H1 (cell line): ENCODE measurements at regions not wholly inside any gene's neighbourhood (a gene's known extent, or its start where the extent isn't known, plus 50 kb on each side); places are given as distances from the start of the nearest gene placed in this dataset.

Experiments used
- CTCF ChIA-PET: fragments of 300-600 bp; sonication (Branson Sonifier 250); formaldehyde crosslinking; loops from one replicate; lab custom pipeline; 2021; ENCODE audit not compliant: partially characterized antibody; lab: Charles Lee
- POLR2A ChIA-PET: fragments of 300-600 bp; sonication (Branson Sonifier 250); formaldehyde crosslinking; loops from one replicate; lab custom pipeline; 2021; ENCODE audit warnings: inconsistent platforms; ENCODE audit not compliant: partially characterized antibody; lab: Charles Lee
- DNase-seq, 2 experiments: peaks; one replicate each; pipeline versions ENCODE4 v3.0.0 to v3.0.0-alpha.2; 2010 to 2022; ENCODE audit warnings: low spot score in 2 of 2, low read depth in 1 of 2, mixed read lengths in 1 of 2
- FAIRE-seq: peaks from 2 replicates; lab custom pipeline; 2011; peaks lifted over from hg19 to GRCh38; lab: Jason Lieb, UNC
- H2AFZ ChIP-seq: 2 replicates; pipeline ENCODE4 v1.8.1; 2012; ENCODE audit warnings: low read length, inconsistent platforms
- H2AK5ac ChIP-seq: 2 replicates; pipeline ENCODE4 v1.6.1; 2013; ENCODE audit warnings: low read depth, low read length
- H2BK120ac ChIP-seq: replicated peaks from 2 replicates; pipeline ENCODE3; 2013; ENCODE audit warnings: low read depth, low read length, inconsistent platforms
- H2BK12ac ChIP-seq: 2 replicates; pipeline ENCODE4 v1.6.1; 2013; ENCODE audit warnings: low read depth, low read length
- H2BK15ac ChIP-seq: 2 replicates; pipeline ENCODE4 v1.6.1; 2013; ENCODE audit warnings: low read length
- H2BK20ac ChIP-seq: 2 replicates; pipeline ENCODE4 v1.6.1; 2013; ENCODE audit warnings: low read length
- H2BK5ac ChIP-seq: 2 replicates; pipeline ENCODE4 v1.6.1; 2013; ENCODE audit warnings: low read depth, low read length
- H3K14ac ChIP-seq: 2 replicates; pipeline ENCODE4 v1.6.1; 2013; ENCODE audit warnings: inconsistent platforms; ENCODE audit not compliant: insufficient read length
- H3K18ac ChIP-seq: 2 replicates; pipeline ENCODE4 v1.6.1; 2013; ENCODE audit warnings: low read length; ENCODE audit errors: extremely low read depth
- H3K23ac ChIP-seq: 2 replicates; pipeline ENCODE4 v1.6.1; 2013; ENCODE audit warnings: inconsistent platforms; ENCODE audit not compliant: insufficient read length
- H3K23me2 ChIP-seq: 2 replicates; pipeline ENCODE4 v1.6.1; 2013; ENCODE audit warnings: low read depth, low read length
- H3K27ac ChIP-seq: 2 replicates; pipeline ENCODE4 v1.6.1; 2011; ENCODE audit warnings: low read depth, low read length, inconsistent platforms
- H3K27me3 ChIP-seq, 4 experiments: replicated peaks in 1 of 4; 1 replicate in 1 of 4; 2 replicates in 3 of 4; pipeline versions ENCODE4 v1.6.1 to v1.8.1; 2011 to 2013; ENCODE audit warnings: low read length in 3 of 4, mild to moderate bottlenecking in 3 of 4, inconsistent platforms in 2 of 4, mixed read lengths in 2 of 4, moderate library complexity in 1 of 4; ENCODE audit not compliant: control insufficient read depth in 3 of 4, insufficient read depth in 3 of 4; ENCODE audit errors: extremely low read depth in 1 of 4
- H3K36me3 ChIP-seq, 4 experiments: 2 replicates each; pipeline versions ENCODE4 v1.6.1 to v1.8.1; 2011 to 2013; ENCODE audit warnings: mild to moderate bottlenecking in 4 of 4, low read length in 3 of 4, moderate library complexity in 2 of 4, control low read depth in 1 of 4, inconsistent platforms in 1 of 4; ENCODE audit not compliant: insufficient read depth in 4 of 4, control insufficient read depth in 2 of 4
- H3K4ac ChIP-seq: replicated peaks from 2 replicates; pipeline ENCODE3; 2013; ENCODE audit warnings: low read length, low read depth, mixed read lengths, inconsistent platforms; ENCODE audit not compliant: insufficient read length
- H3K4me1 ChIP-seq, 4 experiments: replicated peaks in 1 of 4; 1 replicate in 1 of 4; 2 replicates in 3 of 4; pipeline versions ENCODE4 v1.6.1 to v1.8.1; 2011 to 2013; ENCODE audit warnings: low read length in 3 of 4, inconsistent platforms in 2 of 4, mixed read lengths in 1 of 4; ENCODE audit not compliant: insufficient read depth in 4 of 4, control insufficient read depth in 3 of 4
- H3K4me2 ChIP-seq, 2 experiments: 2 replicates each; pipeline versions ENCODE4 v1.6.1 to v1.8.1; 2011 to 2013; ENCODE audit warnings: low read depth in 2 of 2, low read length in 2 of 2, control low read depth in 1 of 2, inconsistent platforms in 1 of 2, mild to moderate bottlenecking in 1 of 2; ENCODE audit not compliant: insufficient read depth in 1 of 2
- H3K4me3 ChIP-seq, 4 experiments: fragments of 200-600, 300-600 bp in 1 of 4; sonication (generic), shearing (Covaris generic), sonication (Bioruptor Twin) in 1 of 4; 2 replicates each; pipeline versions ENCODE4 v1.5.1 to v1.8.1; 2011 to 2016; ENCODE audit warnings: low read length in 4 of 4, low read depth in 3 of 4, control low read depth in 2 of 4, inconsistent platforms in 2 of 4, mild to moderate bottlenecking in 2 of 4, mixed read lengths in 1 of 4, moderate library complexity in 1 of 4; ENCODE audit not compliant: insufficient read depth in 2 of 4; ENCODE audit errors: extremely low read depth in 1 of 4
- H3K56ac ChIP-seq: replicated peaks from 2 replicates; pipeline ENCODE3; 2013; ENCODE audit warnings: low read depth, mild to moderate bottlenecking, mixed read lengths, low read length, inconsistent platforms; ENCODE audit not compliant: insufficient read length
- H3K79me1 ChIP-seq: 2 replicates; pipeline ENCODE4 v1.6.1; 2013; ENCODE audit warnings: low read depth, low read length, control low read depth
- H3K79me2 ChIP-seq, 2 experiments: 2 replicates each; pipeline versions ENCODE4 v1.6.1 to v1.8.1; 2012 to 2013; ENCODE audit warnings: low read length in 2 of 2, mild to moderate bottlenecking in 2 of 2, inconsistent platforms in 1 of 2; ENCODE audit not compliant: insufficient read depth in 2 of 2, control insufficient read depth in 1 of 2
- H3K9ac ChIP-seq, 4 experiments: replicated peaks in 1 of 4; 1 replicate in 1 of 4; 2 replicates in 3 of 4; pipeline versions ENCODE4 v1.6.1 to v1.8.1; 2011 to 2013; ENCODE audit warnings: low read depth in 3 of 4, low read length in 3 of 4, control low read depth in 2 of 4, mild to moderate bottlenecking in 2 of 4, moderate library complexity in 2 of 4, inconsistent platforms in 1 of 4; ENCODE audit errors: extremely low read depth in 1 of 4
- H3K9me3 ChIP-seq, 2 experiments: 2 replicates each; pipeline versions ENCODE4 v1.6.1 to v1.8.1; 2012 to 2013; ENCODE audit warnings: mild to moderate bottlenecking in 2 of 2, moderate library complexity in 2 of 2, control low read depth in 1 of 2, inconsistent platforms in 1 of 2, low read depth in 1 of 2, low read length in 1 of 2, mixed read lengths in 1 of 2; ENCODE audit not compliant: insufficient read depth in 2 of 2
- H4K20me1 ChIP-seq, 2 experiments: replicated peaks in 1 of 2; 2 replicates each; pipeline versions ENCODE3 to v1.8.1; 2011 to 2013; ENCODE audit warnings: inconsistent platforms in 2 of 2, low read length in 2 of 2, mild to moderate bottlenecking in 1 of 2; ENCODE audit not compliant: insufficient read depth in 2 of 2, control insufficient read depth in 1 of 2
- H4K5ac ChIP-seq: 2 replicates; pipeline ENCODE4 v1.6.1; 2013; ENCODE audit warnings: low read length, low read depth, mixed read lengths, inconsistent platforms; ENCODE audit not compliant: insufficient read length
- H4K8ac ChIP-seq: 2 replicates; pipeline ENCODE4 v1.8.0; 2013; ENCODE audit warnings: mild to moderate bottlenecking, moderate library complexity, low read length, inconsistent platforms; ENCODE audit not compliant: insufficient read depth; ENCODE audit errors: extremely low read depth
- H4K91ac ChIP-seq: replicated peaks from 2 replicates; pipeline ENCODE3; 2013; ENCODE audit warnings: low read length, mixed read lengths, inconsistent platforms; ENCODE audit not compliant: insufficient read length
- CEBPB ChIP-seq: IDR thresholded peaks from 2 replicates; pipeline ENCODE4 v1.6.1; 2012; ENCODE audit warnings: low read depth, low read length
- CTBP2 ChIP-seq: IDR thresholded peaks from 2 replicates; pipeline ENCODE4 v1.7.0; 2011; ENCODE audit warnings: borderline replicate concordance, mild to moderate bottlenecking, moderate library complexity, mixed read lengths, low read length; ENCODE audit not compliant: insufficient read depth, insufficient read length
- EGR1 ChIP-seq: IDR thresholded peaks from 2 replicates; pipeline ENCODE4 v1.6.1; 2011; ENCODE audit warnings: low read depth, low read length, borderline replicate concordance
- HDAC2 ChIP-seq, 2 experiments: fragments of 300-600 bp in 1 of 2; sonication (generic) in 1 of 2; IDR thresholded peaks; 2 replicates each; pipeline ENCODE4 v1.6.1; 2011 to 2012; ENCODE audit warnings: low read depth in 2 of 2, low read length in 2 of 2, mild to moderate bottlenecking in 2 of 2, moderate library complexity in 2 of 2, borderline replicate concordance in 1 of 2, inconsistent platforms in 1 of 2
- RBBP5 ChIP-seq: IDR thresholded peaks from 2 replicates; pipeline ENCODE4 v1.7.1; 2012; ENCODE audit warnings: low read depth, mild to moderate bottlenecking, inconsistent platforms, low read length, moderate library complexity, borderline replicate concordance
- SAP30 ChIP-seq: fragments of 300-600 bp; sonication (generic); IDR thresholded peaks from 2 replicates; pipeline ENCODE4 v1.7.1; 2012; ENCODE audit warnings: low read length, moderate library complexity, mild to moderate bottlenecking, inconsistent platforms; ENCODE audit not compliant: insufficient read depth, insufficient replicate concordance
- TCF12 ChIP-seq: IDR thresholded peaks from 2 replicates; pipeline ENCODE4 v1.6.1; 2011; ENCODE audit warnings: low read depth, mild to moderate bottlenecking, low read length
- WGBS, 2 experiments: shearing (Covaris generic) in 1 of 2; methylation state at CpG; one replicate each; pipeline versions ENCODE4 v1.1.6 to v1.1.7; 2013 to 2015; ENCODE audit warnings: low lambda C conversion rate in 2 of 2, mixed read lengths in 2 of 2, inconsistent platforms in 1 of 2, low coverage in 1 of 2, missing lambda C conversion rate in 1 of 2; ENCODE audit not compliant: insufficient replicate concordance in 2 of 2, insufficient coverage in 1 of 2, insufficient read length in 1 of 2; ENCODE audit errors: extremely low coverage in 1 of 2, missing lambda C conversion rate in 1 of 2; 5-methylcytosine and 5-hydroxymethylcytosine counted together
- TF ChIP-seq, protein P1 (sequence below), 3 experiments: IDR thresholded peaks; 1 replicate in 2 of 3; 2 replicates in 1 of 3; pipeline versions ENCODE4 v1.5.1 to v1.6.1; 2011; ENCODE audit warnings: low read length in 3 of 3, mild to moderate bottlenecking in 3 of 3, inconsistent platforms in 2 of 3, low read depth in 1 of 3, moderate library complexity in 1 of 3; ENCODE audit not compliant: insufficient read depth in 1 of 3; ENCODE audit errors: control extremely low read depth in 1 of 3
- TF ChIP-seq, protein P2 (sequence below): IDR thresholded peaks from 2 replicates; pipeline ENCODE4 v1.6.1; 2012; ENCODE audit warnings: inconsistent platforms
- TF ChIP-seq, protein P3 (sequence below): IDR thresholded peaks from 2 replicates; pipeline ENCODE4 v1.6.1; 2012; ENCODE audit warnings: inconsistent platforms

DNA sequence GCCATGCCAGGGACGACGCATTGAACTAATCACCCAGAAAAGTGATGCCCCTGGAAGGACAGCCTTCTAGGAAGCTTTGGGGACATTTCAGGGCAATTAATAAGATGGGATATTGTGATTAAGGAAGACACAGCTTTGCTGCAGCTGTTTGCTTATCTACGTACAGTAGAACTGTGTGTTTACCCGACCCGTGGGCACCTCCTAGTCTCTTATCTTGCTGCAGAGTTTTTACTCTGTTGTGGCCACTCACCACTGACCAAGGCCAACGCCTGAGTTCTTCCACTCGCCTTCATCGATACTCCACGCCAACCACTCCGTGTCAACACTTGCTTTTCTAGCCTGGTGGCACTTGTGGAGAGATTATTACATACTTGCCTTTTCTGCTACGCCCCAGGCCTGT, 105.9 kb upstream of the MLN start:
- Histone ChIP-seq H3K27me3 (no peaks in the 10 kb centered on the region; a peak in 2 of 7 replicates), H3K79me1 (no peaks in the 10 kb centered on the region), H3K79me2 (no peaks in the 10 kb centered on the region), H3K9ac (no peak overlapping the region), H3K4me3 (no peak overlapping the region), H3K4me2 (no peak overlapping the region), H3K23ac (no peak overlapping the region), H3K23me2 (no peaks in the 10 kb centered on the region), H4K5ac (no peak overlapping the region), H3K14ac (no peak overlapping the region), H2BK120ac (no peak overlapping the region), H3K27ac (no peak overlapping the region), H3K36me3 (no peaks in the 10 kb centered on the region), H4K20me1 (no peaks in the 10 kb centered on the region), H3K9me3 (no peaks in the 10 kb centered on the region), H2BK20ac (no peak overlapping the region), H2AK5ac (no peak overlapping the region), H3K56ac (no peak overlapping the region), H3K4me1 (no peaks in the 10 kb centered on the region; a peak in 1 of 7 replicates), H3K18ac (no peak overlapping the region), H3K4ac (no peak overlapping the region), H2BK5ac (no peak overlapping the region), H4K91ac (no peak overlapping the region), H4K8ac (no peak overlapping the region; the same call in 1 of the 2 replicates), H2BK15ac (no peak overlapping the region), H2AFZ (no peak overlapping the region), H2BK12ac (no peak overlapping the region)
- FAIRE-seq (no peak), DNase-seq (no peak)
- ChIA-PET CTCF (interaction anchor here (0.6 to 1.5 kb wide), 2 partner anchors 8 to 31 kb away, joined by 3 read pairs; no protein-coding TSS in a partner anchor), POLR2A (no interaction called here)
- 92% methylated on average over 11 of the region's 11 CpGs; no CpG with 5 or more reads in 1 of the 2 experiments for WGBS, 2 experiments
- TF ChIP-seq RBBP5: no peak
- no peak for TF ChIP-seq CEBPB
- no peak for TF ChIP-seq CTBP2
- no peak for TF ChIP-seq HDAC2 (IDR thresholded peaks at IDR 0.05; ENCODE audit: borderline replicate concordance in 1 of 2, low read depth in 2 of 2, low read length in 2 of 2)
- no peak for TF ChIP-seq SAP30
- TF ChIP-seq TCF12: no peak
- TF ChIP-seq, protein P1, sequence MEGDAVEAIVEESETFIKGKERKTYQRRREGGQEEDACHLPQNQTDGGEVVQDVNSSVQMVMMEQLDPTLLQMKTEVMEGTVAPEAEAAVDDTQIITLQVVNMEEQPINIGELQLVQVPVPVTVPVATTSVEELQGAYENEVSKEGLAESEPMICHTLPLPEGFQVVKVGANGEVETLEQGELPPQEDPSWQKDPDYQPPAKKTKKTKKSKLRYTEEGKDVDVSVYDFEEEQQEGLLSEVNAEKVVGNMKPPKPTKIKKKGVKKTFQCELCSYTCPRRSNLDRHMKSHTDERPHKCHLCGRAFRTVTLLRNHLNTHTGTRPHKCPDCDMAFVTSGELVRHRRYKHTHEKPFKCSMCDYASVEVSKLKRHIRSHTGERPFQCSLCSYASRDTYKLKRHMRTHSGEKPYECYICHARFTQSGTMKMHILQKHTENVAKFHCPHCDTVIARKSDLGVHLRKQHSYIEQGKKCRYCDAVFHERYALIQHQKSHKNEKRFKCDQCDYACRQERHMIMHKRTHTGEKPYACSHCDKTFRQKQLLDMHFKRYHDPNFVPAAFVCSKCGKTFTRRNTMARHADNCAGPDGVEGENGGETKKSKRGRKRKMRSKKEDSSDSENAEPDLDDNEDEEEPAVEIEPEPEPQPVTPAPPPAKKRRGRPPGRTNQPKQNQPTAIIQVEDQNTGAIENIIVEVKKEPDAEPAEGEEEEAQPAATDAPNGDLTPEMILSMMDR (IDR thresholded peaks at IDR 0.05; ENCODE audit: control extremely low read depth in 1 of 3, insufficient read depth in 1 of 3, low read depth in 1 of 3, low read length in 3 of 3): no peak
- TF ChIP-seq, protein P2, sequence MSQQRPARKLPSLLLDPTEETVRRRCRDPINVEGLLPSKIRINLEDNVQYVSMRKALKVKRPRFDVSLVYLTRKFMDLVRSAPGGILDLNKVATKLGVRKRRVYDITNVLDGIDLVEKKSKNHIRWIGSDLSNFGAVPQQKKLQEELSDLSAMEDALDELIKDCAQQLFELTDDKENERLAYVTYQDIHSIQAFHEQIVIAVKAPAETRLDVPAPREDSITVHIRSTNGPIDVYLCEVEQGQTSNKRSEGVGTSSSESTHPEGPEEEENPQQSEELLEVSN: no peak
- TF ChIP-seq EGR1: no peak
- TF ChIP-seq, protein P3, sequence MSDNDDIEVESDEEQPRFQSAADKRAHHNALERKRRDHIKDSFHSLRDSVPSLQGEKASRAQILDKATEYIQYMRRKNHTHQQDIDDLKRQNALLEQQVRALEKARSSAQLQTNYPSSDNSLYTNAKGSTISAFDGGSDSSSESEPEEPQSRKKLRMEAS: no peak
